HG03139 (cell line): ENCODE measurements at regions not wholly inside any gene's neighbourhood (a gene's known extent, or its start where the extent isn't known, plus 50 kb on each side); places are given as distances from the start of the nearest gene placed in this dataset.
"Not testable (repeated sequence)": the region's sequence is repeated elsewhere in the genome, so short reads cannot be mapped to it uniquely, and the experiment has no call there.

Source experiments
- ATAC-seq: cut with Tn5 transposase; IDR thresholded peaks from one replicate; pipeline ENCODE4 v1.9.1; 2021; ENCODE audit not compliant: unreplicated experiment

- ATAC-seq = no peak
These were observed 513.7 kb upstream of the PTGER4 start for GRCh38 chr5:40165789-40166728.

GRCh38 chr5:40165106-40165788, 514.5 kb upstream of the PTGER4 start:
- ATAC-seq = no peak

- no peak for ATAC-seq
These were observed 519.3 kb upstream of the PTGER4 start for GRCh38 chr5:40160435-40160834.

GRCh38 chr5:40154194-40154593, 525.5 kb upstream of the PTGER4 start:
- no peak for ATAC-seq

GRCh38 chr5:40150896-40151295, 528.8 kb upstream of the PTGER4 start:
- no peak for ATAC-seq

- no peak for ATAC-seq
These were observed 537.8 kb upstream of the PTGER4 start for GRCh38 chr5:40141896-40142295.

- no peak for ATAC-seq
These were observed 538.3 kb upstream of the PTGER4 start for GRCh38 chr5:40141418-40141817.

GRCh38 chr5:40137223-40137622, 542.5 kb upstream of the PTGER4 start:
- no peak for ATAC-seq

GRCh38 chr5:40134883-40135520, 544.7 kb upstream of the PTGER4 start:
- ATAC-seq = no peak

- no peak for ATAC-seq
These were observed 555.3 kb upstream of the PTGER4 start for GRCh38 chr5:40124367-40124766.

- no peak for ATAC-seq
These were observed 558.5 kb upstream of the PTGER4 start for GRCh38 chr5:40121236-40121635.

- ATAC-seq = no peak
These were observed 566.8 kb upstream of the PTGER4 start for GRCh38 chr5:40112875-40113274.

GRCh38 chr5:40111036-40111435, 568.7 kb upstream of the PTGER4 start:
- ATAC-seq = not testable (repeated sequence)

- ATAC-seq = not testable (repeated sequence)
These were observed 570.8 kb upstream of the PTGER4 start for GRCh38 chr5:40108764-40109390.

- not testable (repeated sequence) for ATAC-seq
These were observed 571.9 kb upstream of the PTGER4 start for GRCh38 chr5:40107786-40108185.

GRCh38 chr5:40106847-40107246, 572.9 kb upstream of the PTGER4 start:
- ATAC-seq = no peak

GRCh38 chr5:40098313-40098712, 581.4 kb upstream of the PTGER4 start:
- no peak for ATAC-seq

GRCh38 chr5:40093550-40093949, 586.2 kb upstream of the PTGER4 start:
- no peak for ATAC-seq

- no peak for ATAC-seq
These were observed 590.4 kb upstream of the PTGER4 start for GRCh38 chr5:40089269-40089668.

GRCh38 chr5:40084614-40085013, 595.1 kb upstream of the PTGER4 start:
- no peak for ATAC-seq

GRCh38 chr5:40082313-40082712, 597.4 kb upstream of the PTGER4 start:
- no peak for ATAC-seq
